RWPE2 (cell line): ENCODE measurements at regions not wholly inside any gene's neighbourhood (a gene's known extent, or its start where the extent isn't known, plus 50 kb on each side); places are given as distances from the start of the nearest gene placed in this dataset.

Source experiments
- ATAC-seq: fragments of 200-7000 bp; cut with Tn5 transposase; 3 replicates; pipeline ENCODE4 v1.9.1; 2021; ENCODE audit warnings: low read depth
- DNase-seq: peaks from one replicate; pipeline ENCODE4 v3.0.0-alpha.2; 2020; ENCODE audit warnings: low spot score
- H3K27ac ChIP-seq: fragments of 450-650 bp; 2 replicates; pipeline ENCODE4 v1.5.1; 2017; ENCODE audit warnings: mild to moderate bottlenecking; ENCODE audit not compliant: poor library complexity, severe bottlenecking
- H3K27me3 ChIP-seq: fragments of 250-450 bp; sonication (Bioruptor Pico); 2 replicates; pipeline ENCODE4 v1.5.1; 2021; ENCODE audit warnings: mild to moderate bottlenecking, moderate library complexity; ENCODE audit not compliant: insufficient read depth, poor library complexity, severe bottlenecking
- H3K36me3 ChIP-seq: fragments of 250-450 bp; sonication (Bioruptor Pico); 2 replicates; pipeline ENCODE4 v1.5.1; 2020; ENCODE audit warnings: low read depth, mild to moderate bottlenecking, moderate library complexity
- H3K4me1 ChIP-seq: fragments of 250-450 bp; sonication (Bioruptor Pico); 2 replicates; pipeline ENCODE4 v1.5.1; 2021; ENCODE audit warnings: mild to moderate bottlenecking, moderate library complexity; ENCODE audit not compliant: insufficient read depth, poor library complexity, severe bottlenecking
- H3K4me3 ChIP-seq: fragments of 250-450 bp; sonication (Bioruptor Pico); 2 replicates; pipeline ENCODE4 v1.5.1; 2021; ENCODE audit warnings: mild to moderate bottlenecking, moderate library complexity; ENCODE audit not compliant: severe bottlenecking
- H3K9me3 ChIP-seq: fragments of 250-450 bp; sonication (Bioruptor Pico); 2 replicates; pipeline ENCODE4 v1.5.1; 2021; ENCODE audit warnings: mild to moderate bottlenecking, moderate library complexity; ENCODE audit not compliant: severe bottlenecking
- TF ChIP-seq, protein P1 (sequence below): fragments of 450-650 bp; IDR thresholded peaks from one replicate; pipeline ENCODE4 v1.5.1; 2017; ENCODE audit warnings: mild to moderate bottlenecking, moderate library complexity; ENCODE audit not compliant: poor library complexity, severe bottlenecking

DNA sequence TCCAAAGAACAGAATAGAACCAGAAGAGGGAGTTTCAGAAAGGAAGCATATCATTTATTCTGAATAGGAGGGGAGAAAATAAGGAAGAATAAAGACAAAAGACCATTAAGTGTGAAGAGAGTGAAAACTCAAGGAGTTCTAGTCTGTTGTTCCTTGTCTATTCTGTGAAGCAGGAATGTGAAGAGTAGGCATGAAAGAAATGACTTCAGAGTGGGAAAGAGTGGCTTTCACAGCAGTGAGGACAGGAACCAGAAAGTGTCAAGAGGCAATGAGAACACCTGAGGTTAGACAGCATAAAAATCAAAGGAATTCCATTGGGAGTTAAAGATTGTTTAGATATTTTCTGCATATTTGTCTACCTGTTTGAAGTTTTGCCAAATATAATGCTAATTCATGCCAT, 768.8 kb upstream of the GRAMD2B start:
- no peak for DNase-seq
- no peak overlapping the region for H3K4me3 ChIP-seq

DNA sequence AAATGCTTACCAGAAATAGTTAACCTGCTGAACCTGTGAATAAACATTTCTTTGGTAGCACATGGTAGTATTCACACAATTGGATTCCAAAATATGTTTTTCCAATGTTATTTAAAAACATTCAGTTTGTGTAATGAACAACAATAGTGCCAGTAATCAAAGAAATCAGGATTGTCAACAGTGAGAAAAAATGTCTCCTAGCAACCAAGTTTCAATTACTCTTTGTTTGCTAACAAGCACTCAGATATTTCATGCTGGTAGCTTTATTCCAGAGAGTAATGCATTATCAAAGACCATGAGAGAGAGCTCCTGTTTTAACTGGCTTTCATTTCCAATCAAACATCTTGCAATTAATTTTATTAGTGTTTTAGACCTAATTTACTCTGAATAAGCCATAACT, 768.1 kb upstream of the GRAMD2B start:
- H3K27me3 ChIP-seq = no peaks in the 10 kb centered on the region
- no peaks in the 10 kb centered on the region for H3K9me3 ChIP-seq
- no peaks in the 10 kb centered on the region for H3K4me1 ChIP-seq
- DNase-seq = no peak
- H3K4me3 ChIP-seq = no peak overlapping the region
- H3K27ac ChIP-seq = no peak overlapping the region
- TF ChIP-seq, protein P1, sequence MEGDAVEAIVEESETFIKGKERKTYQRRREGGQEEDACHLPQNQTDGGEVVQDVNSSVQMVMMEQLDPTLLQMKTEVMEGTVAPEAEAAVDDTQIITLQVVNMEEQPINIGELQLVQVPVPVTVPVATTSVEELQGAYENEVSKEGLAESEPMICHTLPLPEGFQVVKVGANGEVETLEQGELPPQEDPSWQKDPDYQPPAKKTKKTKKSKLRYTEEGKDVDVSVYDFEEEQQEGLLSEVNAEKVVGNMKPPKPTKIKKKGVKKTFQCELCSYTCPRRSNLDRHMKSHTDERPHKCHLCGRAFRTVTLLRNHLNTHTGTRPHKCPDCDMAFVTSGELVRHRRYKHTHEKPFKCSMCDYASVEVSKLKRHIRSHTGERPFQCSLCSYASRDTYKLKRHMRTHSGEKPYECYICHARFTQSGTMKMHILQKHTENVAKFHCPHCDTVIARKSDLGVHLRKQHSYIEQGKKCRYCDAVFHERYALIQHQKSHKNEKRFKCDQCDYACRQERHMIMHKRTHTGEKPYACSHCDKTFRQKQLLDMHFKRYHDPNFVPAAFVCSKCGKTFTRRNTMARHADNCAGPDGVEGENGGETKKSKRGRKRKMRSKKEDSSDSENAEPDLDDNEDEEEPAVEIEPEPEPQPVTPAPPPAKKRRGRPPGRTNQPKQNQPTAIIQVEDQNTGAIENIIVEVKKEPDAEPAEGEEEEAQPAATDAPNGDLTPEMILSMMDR = no peak
- H3K36me3 ChIP-seq = no peaks in the 10 kb centered on the region
- no peak for ATAC-seq

More for the DNA sequence above, 768.8 kb upstream of the GRAMD2B start:
- TF ChIP-seq, protein P1 = no peak
- no peaks in the 10 kb centered on the region for H3K27me3 ChIP-seq
- H3K36me3 ChIP-seq = no peaks in the 10 kb centered on the region
- no peak for ATAC-seq
- no peaks in the 10 kb centered on the region for H3K4me1 ChIP-seq
- no peak overlapping the region for H3K27ac ChIP-seq
- no peaks in the 10 kb centered on the region for H3K9me3 ChIP-seq

DNA sequence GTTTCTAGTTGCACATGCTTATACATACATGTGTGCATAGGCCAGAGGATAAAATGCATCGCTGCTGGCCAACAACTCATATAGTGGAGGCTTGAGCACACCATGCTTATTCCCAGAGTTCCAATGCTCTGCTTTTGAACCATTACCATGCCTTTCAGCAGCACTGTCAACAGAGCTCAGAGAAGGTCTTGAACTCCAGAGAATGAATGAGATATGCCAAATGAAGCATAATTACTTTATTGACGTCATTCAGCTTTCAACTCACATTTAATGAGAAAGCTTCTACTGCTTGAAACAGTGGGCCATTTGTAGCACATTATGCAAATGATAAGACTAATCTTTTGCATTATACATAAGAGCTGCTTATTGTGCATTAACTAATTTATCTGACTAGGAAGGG, 765.3 kb upstream of the GRAMD2B start:
- Histone ChIP-seq H3K4me1 (no peaks in the 10 kb centered on the region), H3K4me3 (no peak overlapping the region), H3K27me3 (no peaks in the 10 kb centered on the region), H3K9me3 (no peaks in the 10 kb centered on the region), H3K36me3 (no peaks in the 10 kb centered on the region), H3K27ac (no peak overlapping the region)
- TF ChIP-seq, protein P1 = no peak
- DNase-seq (no peak), ATAC-seq (no peak)

DNA sequence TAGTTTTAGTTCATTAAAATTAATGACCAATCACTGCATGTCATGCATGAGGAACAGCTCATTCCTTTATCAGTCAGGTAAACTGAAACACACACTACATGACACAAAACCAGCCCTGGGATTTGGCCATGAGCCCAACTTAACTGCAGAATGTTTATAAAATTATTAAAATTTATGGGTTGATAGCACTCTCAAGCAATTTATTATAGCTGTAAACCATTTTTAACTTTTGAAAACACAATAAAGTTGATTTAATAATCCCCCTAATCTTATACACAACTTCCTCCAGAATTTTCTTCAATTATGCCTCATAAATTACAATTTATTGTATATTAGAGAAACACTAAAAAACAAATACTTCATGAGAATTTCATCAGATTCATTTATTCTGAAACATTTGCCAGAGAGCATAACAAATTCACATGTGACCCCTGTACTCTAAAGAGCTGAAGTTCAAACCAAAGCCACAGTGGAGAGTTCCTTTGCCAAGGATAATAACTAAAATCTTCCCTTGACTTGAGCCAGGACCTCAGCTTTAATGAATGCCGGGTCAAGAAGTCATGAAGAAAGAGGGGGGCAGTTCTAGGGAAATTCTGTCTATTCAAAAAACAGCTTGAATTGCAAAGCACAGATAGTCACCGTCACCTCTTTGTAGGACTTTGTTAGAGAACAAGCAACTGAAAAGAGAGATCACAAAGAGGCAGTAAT, 763.7 kb upstream of the GRAMD2B start:
- no peaks in the 10 kb centered on the region for H3K9me3 ChIP-seq
- H3K4me1 ChIP-seq = no peaks in the 10 kb centered on the region
- no peaks in the 10 kb centered on the region for H3K27me3 ChIP-seq
- H3K36me3 ChIP-seq = no peaks in the 10 kb centered on the region
- TF ChIP-seq, protein P1 = no peak
- DNase-seq = no peak
- ATAC-seq = no peak
- no peak overlapping the region for H3K27ac ChIP-seq
- no peak overlapping the region for H3K4me3 ChIP-seq

DNA sequence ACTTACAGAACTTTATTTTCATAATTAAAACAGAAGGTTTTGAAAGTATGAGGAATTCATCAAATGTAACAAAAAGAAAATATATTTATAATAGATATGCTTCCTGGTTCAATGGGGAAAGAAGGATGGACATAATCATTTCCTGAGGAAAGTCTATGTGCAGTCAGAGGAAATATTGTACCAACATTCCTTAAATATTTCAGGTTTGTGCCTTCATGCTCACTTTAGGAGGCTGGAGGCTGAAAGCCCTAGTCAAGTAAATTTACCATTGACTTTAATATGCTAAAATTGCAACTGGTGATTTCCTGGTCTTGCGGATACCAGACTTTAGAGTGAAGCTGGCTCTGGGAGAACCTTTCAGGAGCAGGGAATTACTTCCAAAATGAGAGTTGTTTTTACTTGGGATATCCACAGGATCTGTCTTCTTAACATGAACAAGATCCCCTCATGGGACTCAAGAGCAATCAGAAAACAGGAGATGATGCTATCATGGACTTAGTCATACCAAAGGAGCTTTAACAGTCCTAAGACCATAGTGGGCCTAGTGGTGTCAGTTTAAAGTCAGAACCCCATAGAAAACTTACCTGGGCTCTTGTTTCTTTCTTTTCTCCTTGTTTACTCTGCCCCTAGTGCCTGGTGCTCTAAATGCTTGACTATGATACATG, 762.8 kb upstream of the GRAMD2B start:
- no peak for ATAC-seq
- no peaks in the 10 kb centered on the region for H3K27me3 ChIP-seq
- H3K27ac ChIP-seq = no peak overlapping the region
- TF ChIP-seq, protein P1 = peak; percentile 6
- no peak overlapping the region for H3K4me3 ChIP-seq
- no peaks in the 10 kb centered on the region for H3K36me3 ChIP-seq
- H3K4me1 ChIP-seq = no peaks in the 10 kb centered on the region
- no peak for DNase-seq
- no peaks in the 10 kb centered on the region for H3K9me3 ChIP-seq
